ENCODE measurements at regions not wholly inside any gene's neighbourhood (a gene's known extent, or its start where the extent isn't known, plus 50 kb on each side); places are given as distances from the start of the nearest gene placed in this dataset.

GRCh38 chr11:130616573-130616972, 168.1 kb downstream of the ADAMTS15 start:
- Mint-ChIP-seq H3K4me3 (no peak overlapping the region), H3K27me3 (ENCODE audit: low read depth) (peaks cover 2% of the 10 kb centered on the region), H3K4me1 (no peaks in the 10 kb centered on the region), H3K9me3 (peaks cover 0 to 1% of the 10 kb centered on the region in 2 experiments; a peak in 4 of 5 replicates), H3K27ac (no peak overlapping the region), H3K36me3 (ENCODE audit: insufficient read depth in 1 of 3, low read depth in 3 of 3) (no peaks in the 10 kb centered on the region; a peak in 1 of 7 replicates)
- Histone ChIP-seq H3K27ac (ENCODE audit: insufficient read length, low read depth, low read length) (no peak overlapping the region), H2BK12ac (ENCODE audit: insufficient read length, low read depth, low read length) (no peak overlapping the region), H2BK15ac (ENCODE audit: low read depth, low read length) (no peak overlapping the region), H3K23me2 (ENCODE audit: insufficient read length, low read depth, low read length, poor library complexity, severe bottlenecking) (no peaks in the 10 kb centered on the region), H3T11ph (ENCODE audit: low read length) (no peak overlapping the region), H3K56ac (ENCODE audit: insufficient read length, low read depth, low read length) (no peak overlapping the region), H2BK5ac (ENCODE audit: insufficient read length, low read length) (no peak overlapping the region), H4K91ac (ENCODE audit: insufficient read length, low read depth, low read length) (no peak overlapping the region), H2BK120ac (ENCODE audit: low read depth, low read length, poor library complexity, severe bottlenecking) (no peak overlapping the region), H3K23ac (ENCODE audit: insufficient read length, low read depth, low read length) (no peak overlapping the region), H3K79me1 (ENCODE audit: insufficient read depth, low read depth, low read length, poor library complexity, severe bottlenecking) (no peaks in the 10 kb centered on the region), H4K20me1 (ENCODE audit: control insufficient read depth, insufficient read depth, insufficient read length) (no peaks in the 10 kb centered on the region), H2BK20ac (ENCODE audit: low read depth, low read length, poor library complexity, severe bottlenecking) (no peak overlapping the region), H4K8ac (replicated peaks; ENCODE audit: insufficient read length, low read depth, low read length) (no peak overlapping the region), H3K4me1 (ENCODE audit: insufficient read depth, low read length) (no peaks in the 10 kb centered on the region), H4K5ac (ENCODE audit: insufficient read length, low read depth, low read length) (no peak overlapping the region), H3K18ac (ENCODE audit: insufficient read length, low read depth, low read length) (no peak overlapping the region), H3K9me3 (ENCODE audit: control insufficient read depth, low read depth, low read length) (no peaks in the 10 kb centered on the region), H3K79me2 (ENCODE audit: insufficient read depth, low read length) (no peaks in the 10 kb centered on the region), H3K14ac (ENCODE audit: insufficient read depth, low read length) (no peak overlapping the region), H3K9ac (ENCODE audit: extremely low read depth, insufficient read length, low read length) (no peak overlapping the region), H3K4me2 (ENCODE audit: insufficient read depth, insufficient read length, low read length) (no peak overlapping the region), H2AFZ (ENCODE audit: low read length) (no peak overlapping the region), H3K4ac (ENCODE audit: low read depth, low read length) (no peak overlapping the region), H2AK5ac (ENCODE audit: insufficient read length, low read length) (no peak overlapping the region), H3K27me3 (ENCODE audit: insufficient read depth, low read length) (no peaks in the 10 kb centered on the region)
- WGBS (ENCODE audit: extremely low coverage, insufficient read length, low lambda C conversion rate) = no CpG with 5 or more reads among the region's 3 CpGs
- TF ChIP-seq, protein P1, sequence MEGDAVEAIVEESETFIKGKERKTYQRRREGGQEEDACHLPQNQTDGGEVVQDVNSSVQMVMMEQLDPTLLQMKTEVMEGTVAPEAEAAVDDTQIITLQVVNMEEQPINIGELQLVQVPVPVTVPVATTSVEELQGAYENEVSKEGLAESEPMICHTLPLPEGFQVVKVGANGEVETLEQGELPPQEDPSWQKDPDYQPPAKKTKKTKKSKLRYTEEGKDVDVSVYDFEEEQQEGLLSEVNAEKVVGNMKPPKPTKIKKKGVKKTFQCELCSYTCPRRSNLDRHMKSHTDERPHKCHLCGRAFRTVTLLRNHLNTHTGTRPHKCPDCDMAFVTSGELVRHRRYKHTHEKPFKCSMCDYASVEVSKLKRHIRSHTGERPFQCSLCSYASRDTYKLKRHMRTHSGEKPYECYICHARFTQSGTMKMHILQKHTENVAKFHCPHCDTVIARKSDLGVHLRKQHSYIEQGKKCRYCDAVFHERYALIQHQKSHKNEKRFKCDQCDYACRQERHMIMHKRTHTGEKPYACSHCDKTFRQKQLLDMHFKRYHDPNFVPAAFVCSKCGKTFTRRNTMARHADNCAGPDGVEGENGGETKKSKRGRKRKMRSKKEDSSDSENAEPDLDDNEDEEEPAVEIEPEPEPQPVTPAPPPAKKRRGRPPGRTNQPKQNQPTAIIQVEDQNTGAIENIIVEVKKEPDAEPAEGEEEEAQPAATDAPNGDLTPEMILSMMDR (conservative IDR thresholded peaks at IDR 0.05) = no peak
- DNase-seq = no peak

Data from H9 (cell line).